Epithelial cell of proximal tubule (primary cell): ENCODE measurements at regions not wholly inside any gene's neighbourhood (a gene's known extent, or its start where the extent isn't known, plus 50 kb on each side); places are given as distances from the start of the nearest gene placed in this dataset.
"Not testable (repeated sequence)": the region's sequence is repeated elsewhere in the genome, so short reads cannot be mapped to it uniquely, and the experiment has no call there.

ENCODE experiments used
- DNase-seq: peaks from one replicate; pipeline ENCODE4 v3.0.0-alpha.2; 2011; ENCODE audit warnings: low read depth
- H3K4me3 ChIP-seq: 2 replicates; pipeline ENCODE4 v1.5.1; 2011; ENCODE audit warnings: low read depth, mild to moderate bottlenecking, low read length
- CTCF ChIP-seq: conservative IDR thresholded peaks from 2 replicates; pipeline ENCODE4 v1.5.1; 2012; ENCODE audit warnings: low read depth, mild to moderate bottlenecking, low read length

GRCh38 chr14:30362369-30363218, 196.4 kb upstream of the G2E3 start:
- no peak overlapping the region for H3K4me3 ChIP-seq
- no peak for DNase-seq
- no peak for TF ChIP-seq CTCF

GRCh38 chr14:30363219-30363880, 195.6 kb upstream of the G2E3 start:
- DNase-seq, H3K4me3 ChIP-seq: not testable (repeated sequence)

- no peak overlapping the region for H3K4me3 ChIP-seq
- TF ChIP-seq CTCF: no peak
- no peak for DNase-seq
These were observed 189.3 kb upstream of the G2E3 start for GRCh38 chr14:30369502-30370180.

DNA sequence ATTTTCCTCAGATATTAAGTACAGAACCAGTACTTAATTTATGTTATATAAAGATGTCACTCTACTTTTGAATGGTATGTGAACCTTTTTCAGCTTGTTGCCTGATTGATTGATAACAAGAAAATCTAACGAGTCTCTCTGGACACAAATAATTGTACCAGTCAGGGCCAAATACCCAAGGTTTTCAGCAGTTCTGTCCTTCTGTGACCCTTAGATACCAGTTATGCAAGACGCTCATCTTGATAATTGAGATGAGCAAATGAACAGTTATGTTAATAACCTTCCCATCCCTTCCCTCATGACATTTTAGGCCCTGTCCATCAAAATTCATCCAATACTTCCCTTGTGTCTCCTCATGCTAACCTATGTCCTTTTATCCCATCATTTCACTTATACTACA, 185.9 kb upstream of the G2E3 start:
- DNase-seq: no peak
- TF ChIP-seq CTCF: no peak
- no peak overlapping the region for H3K4me3 ChIP-seq

DNA sequence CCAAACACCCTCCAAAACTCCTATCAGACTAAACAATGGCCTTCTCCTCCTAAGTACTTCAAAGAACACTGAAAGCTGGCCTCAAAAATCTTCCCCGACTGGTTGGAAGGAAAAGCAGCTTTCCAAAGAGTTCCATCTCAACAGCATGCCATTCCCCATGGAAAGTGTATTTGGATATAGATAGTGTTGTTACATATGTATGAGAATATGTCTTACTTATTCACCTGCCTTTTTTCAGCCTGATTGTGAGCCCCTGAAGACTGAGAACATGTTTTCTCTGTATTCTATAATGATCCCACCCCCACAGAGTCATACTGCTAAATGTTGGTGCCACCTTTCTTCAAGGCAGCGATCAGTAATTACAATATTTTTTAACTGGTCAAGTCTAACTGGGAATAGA, 185.4 kb upstream of the G2E3 start:
- DNase-seq: no peak
- no peak for TF ChIP-seq CTCF

GRCh38 chr14:30375296-30375892, 183.6 kb upstream of the G2E3 start:
- no peak for DNase-seq
- TF ChIP-seq CTCF: peak; percentile 97
- no peak overlapping the region for H3K4me3 ChIP-seq

More for the DNA sequence above, 185.4 kb upstream of the G2E3 start:
- H3K4me3 ChIP-seq: no peak overlapping the region
